Spleen (tissue), 7 donors: ENCODE measurements at regions not wholly inside any gene's neighbourhood (a gene's known extent, or its start where the extent isn't known, plus 50 kb on each side); places are given as distances from the start of the nearest gene placed in this dataset.

Experiments used
- POLR2A ChIP-seq, 3 donors: fragments of 450-650 bp; IDR thresholded peaks; one replicate each; pipeline ENCODE4 v1.5.1; 2017; ENCODE audit warnings: antibody characterized with exemption in 3 of 3, mild to moderate bottlenecking in 1 of 3
- POLR2AphosphoS5 ChIP-seq, 3 donors: sonication (generic); formaldehyde crosslinking; IDR thresholded peaks; one replicate each; pipeline ENCODE4 v1.5.1; 2017; ENCODE audit warnings: antibody characterized with exemption in 3 of 3
- TF ChIP-seq, protein P1 (sequence below), 11 experiments: fragments of 200-600 bp in 7 of 11; fragments of 450-650 bp in 4 of 11; sonication (generic) in 4 of 11; IDR thresholded peaks in 8 of 11; conservative IDR thresholded peaks in 3 of 11; 1 replicate in 7 of 11; 2 replicates in 4 of 11; pipeline versions ENCODE4 v1.4.0 to v1.8.0; 2016 to 2021; ENCODE audit warnings: antibody characterized with exemption in 11 of 11, inconsistent platforms in 4 of 11, mild to moderate bottlenecking in 1 of 11
- donor health status: DM: no; HTN: no; CAD: no; lungs with moderate emphysema.
- donor health status: DM: no; HTN: no; CAD: no.
- donor health status: DM: no; HTN: no; CAD: no.

DNA sequence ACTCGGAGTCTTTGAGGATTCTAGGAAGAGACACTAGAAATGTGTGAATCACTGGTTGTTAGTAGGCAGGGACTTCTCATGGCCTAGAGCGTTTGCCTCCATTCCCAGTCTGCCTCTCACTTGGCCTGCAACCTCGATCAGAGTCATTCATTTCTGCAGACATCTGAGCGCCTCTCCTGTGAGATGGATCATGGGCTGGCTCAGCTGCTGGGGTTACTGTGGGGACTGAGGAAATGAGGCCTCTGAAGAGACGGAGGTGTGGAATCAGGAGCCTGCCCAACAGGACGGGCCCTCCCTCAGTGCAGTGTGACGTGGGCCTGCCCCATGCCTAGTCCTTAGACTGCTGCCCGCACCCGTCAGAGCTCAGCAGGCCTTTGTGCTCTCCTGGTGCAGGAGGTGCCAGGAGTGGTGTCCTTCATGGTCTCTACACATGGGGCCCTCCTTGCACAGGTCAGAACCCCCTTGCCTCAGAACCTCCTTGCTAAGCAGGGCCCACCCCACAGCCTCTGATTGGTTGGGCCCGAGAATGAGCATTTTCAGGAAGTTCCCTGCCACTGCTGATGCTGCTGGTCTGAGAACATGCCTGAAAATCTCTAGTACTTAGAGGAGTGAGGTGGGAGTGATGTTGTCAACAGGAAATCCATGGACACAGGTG is 99.4 kb downstream of the NPIPB11 start:
- TF ChIP-seq POLR2A (IDR thresholded peaks at IDR 0.05) (no peak), POLR2AphosphoS5 (IDR thresholded peaks at IDR 0.05) (no peak)
- TF ChIP-seq, protein P1, sequence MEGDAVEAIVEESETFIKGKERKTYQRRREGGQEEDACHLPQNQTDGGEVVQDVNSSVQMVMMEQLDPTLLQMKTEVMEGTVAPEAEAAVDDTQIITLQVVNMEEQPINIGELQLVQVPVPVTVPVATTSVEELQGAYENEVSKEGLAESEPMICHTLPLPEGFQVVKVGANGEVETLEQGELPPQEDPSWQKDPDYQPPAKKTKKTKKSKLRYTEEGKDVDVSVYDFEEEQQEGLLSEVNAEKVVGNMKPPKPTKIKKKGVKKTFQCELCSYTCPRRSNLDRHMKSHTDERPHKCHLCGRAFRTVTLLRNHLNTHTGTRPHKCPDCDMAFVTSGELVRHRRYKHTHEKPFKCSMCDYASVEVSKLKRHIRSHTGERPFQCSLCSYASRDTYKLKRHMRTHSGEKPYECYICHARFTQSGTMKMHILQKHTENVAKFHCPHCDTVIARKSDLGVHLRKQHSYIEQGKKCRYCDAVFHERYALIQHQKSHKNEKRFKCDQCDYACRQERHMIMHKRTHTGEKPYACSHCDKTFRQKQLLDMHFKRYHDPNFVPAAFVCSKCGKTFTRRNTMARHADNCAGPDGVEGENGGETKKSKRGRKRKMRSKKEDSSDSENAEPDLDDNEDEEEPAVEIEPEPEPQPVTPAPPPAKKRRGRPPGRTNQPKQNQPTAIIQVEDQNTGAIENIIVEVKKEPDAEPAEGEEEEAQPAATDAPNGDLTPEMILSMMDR (IDR thresholded peaks at IDR 0.05 in 8 of 11, conservative IDR thresholded peaks at IDR 0.05 in 3 of 11) = no peak
